ENCODE measurements at regions not wholly inside any gene's neighbourhood (a gene's known extent, or its start where the extent isn't known, plus 50 kb on each side); places are given as distances from the start of the nearest gene placed in this dataset.

DNA sequence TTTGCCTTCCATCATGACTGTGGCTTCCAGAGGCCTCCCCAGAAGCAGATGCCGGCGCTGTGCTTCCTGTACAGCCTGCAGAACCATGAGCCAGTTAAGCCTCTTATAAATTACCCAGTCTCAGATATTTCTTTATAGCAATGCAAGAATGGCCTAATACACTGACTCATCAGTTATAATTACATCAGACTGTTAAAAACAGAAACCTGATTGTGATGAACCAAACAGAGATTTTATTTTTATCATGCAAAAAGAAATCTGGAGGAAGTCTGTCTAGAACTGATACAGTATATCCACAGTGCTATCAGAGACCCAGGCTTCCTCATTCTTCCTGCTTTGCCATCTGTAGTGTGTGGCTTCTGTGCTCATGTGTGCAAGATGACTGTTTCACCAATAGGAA lies 93.4 kb upstream of the MEX3C start:
- Histone ChIP-seq H3K36me3 (ENCODE audit: control insufficient read depth, insufficient read depth, low read length) (no peaks in the 10 kb centered on the region), H3K4me3 (ENCODE audit: low read depth, low read length) (no peak overlapping the region), H3K27me3 (ENCODE audit: control insufficient read depth, insufficient read depth, low read length) (no peaks in the 10 kb centered on the region)
- POLR2A ChIA-PET = no interaction called here
- CTCF ChIA-PET = no interaction called here
- no peak for DNase-seq (ENCODE audit: low read depth)
- no peak for TF ChIP-seq CTCF (IDR thresholded peaks at IDR 0.05; ENCODE audit: insufficient read depth, low read depth, low read length)

GRCh38 chr18:51300912-51301311 lies 103.4 kb upstream of the MEX3C start:
- Histone ChIP-seq H3K36me3 (ENCODE audit: control insufficient read depth, insufficient read depth, low read length) (no peaks in the 10 kb centered on the region), H3K27me3 (ENCODE audit: control insufficient read depth, insufficient read depth, low read length) (no peaks in the 10 kb centered on the region), H3K4me3 (ENCODE audit: low read depth, low read length) (no peak overlapping the region)
- DNase-seq (ENCODE audit: low read depth) = no peak
- ChIA-PET POLR2A (no interaction called here), CTCF (no interaction called here)
- TF ChIP-seq CTCF (IDR thresholded peaks at IDR 0.05; ENCODE audit: insufficient read depth, low read depth, low read length) = no peak

DNA sequence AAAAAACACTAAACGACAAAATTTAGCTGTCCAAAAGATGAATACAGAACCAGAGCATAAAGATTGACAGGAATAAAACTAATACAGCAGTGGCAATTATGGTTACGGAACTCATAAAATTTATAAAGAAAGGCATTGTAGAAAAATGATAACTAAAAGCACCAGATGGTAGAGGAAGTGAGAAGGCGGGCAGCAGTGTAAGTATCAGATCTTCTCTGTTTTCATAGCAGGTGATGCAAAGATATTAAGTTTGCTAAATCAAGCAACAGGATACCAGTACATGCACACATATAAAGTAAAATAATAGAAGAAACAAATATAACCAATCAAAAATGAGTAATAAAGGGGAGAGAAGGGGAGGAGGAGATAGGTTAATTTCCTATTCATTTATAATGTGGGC lies 103.9 kb upstream of the MEX3C start:
- no peak overlapping the region for H3K4me3 ChIP-seq (ENCODE audit: low read depth, low read length)
- DNase-seq (ENCODE audit: low read depth) = no peak
- ChIA-PET POLR2A (no interaction called here), CTCF (no interaction called here)
- H3K36me3 ChIP-seq (ENCODE audit: control insufficient read depth, insufficient read depth, low read length) = no peaks in the 10 kb centered on the region
- no peaks in the 10 kb centered on the region for H3K27me3 ChIP-seq (ENCODE audit: control insufficient read depth, insufficient read depth, low read length)
- no peak for TF ChIP-seq CTCF (IDR thresholded peaks at IDR 0.05; ENCODE audit: insufficient read depth, low read depth, low read length)

GRCh38 chr18:51316677-51317076 lies 119.2 kb upstream of the MEX3C start:
- H3K36me3 ChIP-seq (ENCODE audit: control insufficient read depth, insufficient read depth, low read length) = no peaks in the 10 kb centered on the region
- H3K4me3 ChIP-seq (ENCODE audit: low read depth, low read length) = no peak overlapping the region
- CTCF ChIA-PET = no interaction called here
- POLR2A ChIA-PET = no interaction called here
- DNase-seq (ENCODE audit: low read depth) = no peak
- no peak for TF ChIP-seq CTCF (IDR thresholded peaks at IDR 0.05; ENCODE audit: insufficient read depth, low read depth, low read length)
- H3K27me3 ChIP-seq (ENCODE audit: control insufficient read depth, insufficient read depth, low read length) = no peaks in the 10 kb centered on the region

DNA sequence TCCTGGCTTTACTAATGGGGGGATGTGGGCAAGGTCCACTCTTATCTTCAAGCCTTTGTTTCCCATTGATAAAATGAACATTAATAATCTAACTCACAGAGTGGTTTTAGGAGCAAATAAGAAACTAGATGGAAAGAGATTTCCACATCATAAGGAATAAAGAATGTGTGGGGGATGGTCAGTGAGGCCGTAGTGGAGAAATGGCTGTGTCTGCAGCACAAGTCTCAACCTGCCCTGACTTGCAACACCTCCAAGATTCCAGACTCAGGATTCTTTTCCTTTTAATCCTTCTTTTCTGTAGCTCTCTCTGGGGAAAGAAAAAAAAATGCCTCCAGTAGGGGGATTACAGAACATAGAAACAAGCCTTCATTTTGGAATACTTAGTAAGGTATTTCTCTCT lies 124.2 kb upstream of the MEX3C start:
- no peak for TF ChIP-seq CTCF (IDR thresholded peaks at IDR 0.05; ENCODE audit: insufficient read depth, low read depth, low read length)
- Histone ChIP-seq H3K4me3 (ENCODE audit: low read depth, low read length) (no peak overlapping the region), H3K36me3 (ENCODE audit: control insufficient read depth, insufficient read depth, low read length) (no peaks in the 10 kb centered on the region), H3K27me3 (ENCODE audit: control insufficient read depth, insufficient read depth, low read length) (no peaks in the 10 kb centered on the region)
- ChIA-PET CTCF (no interaction called here), POLR2A (no interaction called here)
- no peak for DNase-seq (ENCODE audit: low read depth)
